H9 (cell line): ENCODE measurements at regions not wholly inside any gene's neighbourhood (a gene's known extent, or its start where the extent isn't known, plus 50 kb on each side); places are given as distances from the start of the nearest gene placed in this dataset.
"Not testable (repeated sequence)": the region's sequence is repeated elsewhere in the genome, so short reads cannot be mapped to it uniquely, and the experiment has no call there.

Experiments
- DNase-seq: peaks from one replicate; pipeline ENCODE4 v3.0.0-alpha.2; 2017
- H2AFZ ChIP-seq: one replicate; pipeline ENCODE4 v1.6.1; 2013; ENCODE audit warnings: mild to moderate bottlenecking, low read length, control low read depth, moderate library complexity
- H2AK5ac ChIP-seq: 2 replicates; pipeline ENCODE4 v1.6.1; 2013; ENCODE audit warnings: low read length, control low read depth, mixed read lengths; ENCODE audit not compliant: insufficient read length
- H2BK120ac ChIP-seq: one replicate; pipeline ENCODE4 v1.6.1; 2013; ENCODE audit warnings: low read depth, mild to moderate bottlenecking, low read length, control low read depth, inconsistent platforms; ENCODE audit not compliant: poor library complexity, severe bottlenecking
- H2BK12ac ChIP-seq: 2 replicates; pipeline ENCODE4 v1.6.1; 2013; ENCODE audit warnings: low read length, control low read depth, mixed read lengths, low read depth; ENCODE audit not compliant: insufficient read length
- H2BK15ac ChIP-seq: 2 replicates; pipeline ENCODE4 v1.6.1; 2013; ENCODE audit warnings: low read depth, low read length, control low read depth
- H2BK20ac ChIP-seq: one replicate; pipeline ENCODE4 v1.6.1; 2013; ENCODE audit warnings: low read depth, mild to moderate bottlenecking, low read length, control low read depth, inconsistent platforms; ENCODE audit not compliant: poor library complexity, severe bottlenecking
- H2BK5ac ChIP-seq: 2 replicates; pipeline ENCODE4 v1.6.1; 2013; ENCODE audit warnings: low read length, control low read depth, mixed read lengths; ENCODE audit not compliant: insufficient read length
- H3K14ac ChIP-seq: 2 replicates; pipeline ENCODE4 v1.6.1; 2013; ENCODE audit warnings: low read length, control low read depth; ENCODE audit not compliant: insufficient read depth
- H3K18ac ChIP-seq: 2 replicates; pipeline ENCODE4 v1.6.1; 2013; ENCODE audit warnings: low read depth, mild to moderate bottlenecking, mixed read lengths, low read length, control low read depth; ENCODE audit not compliant: insufficient read length
- H3K23ac ChIP-seq: 2 replicates; pipeline ENCODE4 v1.6.1; 2013; ENCODE audit warnings: low read length, control low read depth, mixed read lengths, low read depth; ENCODE audit not compliant: insufficient read length
- H3K23me2 ChIP-seq: 2 replicates; pipeline ENCODE4 v1.6.1; 2013; ENCODE audit warnings: low read depth, mild to moderate bottlenecking, mixed read lengths, low read length, control low read depth; ENCODE audit not compliant: insufficient read length, poor library complexity, severe bottlenecking
- H3K27ac ChIP-seq: 2 replicates; pipeline ENCODE4 v1.5.1; 2013; ENCODE audit warnings: low read length, control low read depth, mixed read lengths, low read depth; ENCODE audit not compliant: insufficient read length
- H3K27me3 ChIP-seq: 2 replicates; pipeline ENCODE4 v1.6.1; 2013; ENCODE audit warnings: low read length, control low read depth, inconsistent platforms; ENCODE audit not compliant: insufficient read depth
- H3K4ac ChIP-seq: 2 replicates; pipeline ENCODE4 v1.6.1; 2013; ENCODE audit warnings: low read depth, mild to moderate bottlenecking, control low read depth, inconsistent platforms, low read length, moderate library complexity
- H3K4me1 ChIP-seq: 2 replicates; pipeline ENCODE4 v1.6.1; 2013; ENCODE audit warnings: low read length, control low read depth, inconsistent platforms; ENCODE audit not compliant: insufficient read depth
- H3K4me2 ChIP-seq: 2 replicates; pipeline ENCODE4 v1.6.1; 2013; ENCODE audit warnings: low read length, control low read depth, mixed read lengths; ENCODE audit not compliant: insufficient read length, insufficient read depth
- H3K56ac ChIP-seq: 2 replicates; pipeline ENCODE4 v1.6.1; 2013; ENCODE audit warnings: low read depth, mild to moderate bottlenecking, mixed read lengths, low read length, control low read depth; ENCODE audit not compliant: insufficient read length
- H3K79me1 ChIP-seq: 2 replicates; pipeline ENCODE4 v1.6.1; 2013; ENCODE audit warnings: low read depth, mild to moderate bottlenecking, moderate library complexity, low read length, control low read depth, inconsistent platforms; ENCODE audit not compliant: insufficient read depth, poor library complexity, severe bottlenecking
- H3K79me2 ChIP-seq: 2 replicates; pipeline ENCODE4 v1.6.1; 2013; ENCODE audit warnings: low read length, control low read depth, inconsistent platforms; ENCODE audit not compliant: insufficient read depth
- H3K9ac ChIP-seq: 2 replicates; pipeline ENCODE4 v1.6.1; 2013; ENCODE audit warnings: low read length, control low read depth, mixed read lengths; ENCODE audit not compliant: insufficient read length; ENCODE audit errors: extremely low read depth
- H3K9me3 ChIP-seq: one replicate; pipeline ENCODE4 v1.6.1; 2013; ENCODE audit warnings: low read depth, low read length, inconsistent platforms; ENCODE audit not compliant: control insufficient read depth
- H3T11ph ChIP-seq: one replicate; pipeline ENCODE4 v1.6.1; 2013; ENCODE audit warnings: mild to moderate bottlenecking, low read length, control low read depth, inconsistent platforms
- H4K20me1 ChIP-seq: one replicate; pipeline ENCODE4 v1.6.1; 2013; ENCODE audit not compliant: control insufficient read depth, insufficient read length, insufficient read depth
- H4K5ac ChIP-seq: 2 replicates; pipeline ENCODE4 v1.6.1; 2013; ENCODE audit warnings: low read depth, mild to moderate bottlenecking, mixed read lengths, low read length, control low read depth; ENCODE audit not compliant: insufficient read length
- H4K8ac ChIP-seq: replicated peaks from 2 replicates; pipeline ENCODE4 v1.6.1; 2013; ENCODE audit warnings: low read length, control low read depth, mixed read lengths, low read depth; ENCODE audit not compliant: insufficient read length
- H4K91ac ChIP-seq: 2 replicates; pipeline ENCODE4 v1.6.1; 2013; ENCODE audit warnings: low read depth, mild to moderate bottlenecking, moderate library complexity, mixed read lengths, low read length, control low read depth; ENCODE audit not compliant: insufficient read length
- H3K27ac Mint-ChIP-seq, 3 experiments: 2 replicates in 2 of 3; 3 replicates in 1 of 3; pipeline ENCODE4 v1.8.0; 2020 to 2021; ENCODE audit warnings: mixed read lengths in 3 of 3, mild to moderate bottlenecking in 1 of 3, moderate library complexity in 1 of 3
- H3K27me3 Mint-ChIP-seq: 2 replicates; pipeline ENCODE4 v1.8.0; 2021; ENCODE audit warnings: low read depth, mild to moderate bottlenecking, moderate library complexity, mixed read lengths
- H3K36me3 Mint-ChIP-seq, 3 experiments: 2 replicates in 2 of 3; 3 replicates in 1 of 3; pipeline ENCODE4 v1.8.0; 2020 to 2021; ENCODE audit warnings: low read depth in 3 of 3, mixed read lengths in 3 of 3; ENCODE audit not compliant: insufficient read depth in 1 of 3
- H3K4me1 Mint-ChIP-seq, 2 experiments: 2 replicates each; pipeline ENCODE4 v1.8.0; 2020; ENCODE audit warnings: mixed read lengths in 2 of 2
- H3K4me3 Mint-ChIP-seq, 2 experiments: 2 replicates in 1 of 2; 3 replicates in 1 of 2; pipeline ENCODE4 v1.8.0; 2020 to 2021; ENCODE audit warnings: mild to moderate bottlenecking in 2 of 2, mixed read lengths in 2 of 2, moderate library complexity in 1 of 2
- H3K9me3 Mint-ChIP-seq, 2 experiments: 2 replicates in 1 of 2; 3 replicates in 1 of 2; pipeline ENCODE4 v1.8.0; 2020; ENCODE audit warnings: mild to moderate bottlenecking in 2 of 2, mixed read lengths in 2 of 2, moderate library complexity in 1 of 2
- WGBS: extraction: QIAGEN DNeasy Blood & Tissue Kit; methylation state at CpG from one replicate; pipeline ENCODE4 v1.1.7; 2013; ENCODE audit warnings: missing lambda C conversion rate, low lambda C conversion rate, mixed read lengths; ENCODE audit not compliant: insufficient read length; ENCODE audit errors: extremely low coverage; 5-methylcytosine and 5-hydroxymethylcytosine counted together

DNA sequence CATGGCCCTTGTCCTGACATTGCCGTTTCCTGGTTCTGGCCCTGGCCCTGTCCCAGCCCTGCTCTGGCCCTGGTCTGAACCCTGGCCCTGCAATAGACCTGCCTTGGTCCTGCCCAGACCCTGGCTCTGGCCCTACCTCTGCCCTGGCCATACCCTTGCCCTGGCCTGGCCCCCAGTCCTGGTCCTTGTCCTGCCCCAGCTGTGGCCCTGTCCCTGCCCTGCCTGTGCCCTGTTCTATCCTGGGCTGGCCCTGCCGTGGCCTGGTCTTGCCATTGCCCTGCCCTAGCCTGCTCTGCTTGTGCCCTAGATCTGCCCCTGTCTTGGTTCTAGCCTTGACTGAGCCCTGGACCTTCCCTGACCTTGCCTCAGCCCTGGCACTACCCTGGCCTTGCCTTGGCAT lies 1560.1 kb downstream of the RPIA start:
- peaks cover 18 to 31% of the 10 kb centered on the region in 2 experiments for H3K9me3 Mint-ChIP-seq
- not testable (repeated sequence) for H3K56ac ChIP-seq, H3K23me2 ChIP-seq, H4K20me1 ChIP-seq, H3K18ac ChIP-seq, H3K14ac ChIP-seq, H3K9ac ChIP-seq, H4K8ac ChIP-seq, H3K4me3 Mint-ChIP-seq, H3K27ac Mint-ChIP-seq, H2BK5ac ChIP-seq, H3K27me3 Mint-ChIP-seq, H3K9me3 ChIP-seq, H3K4me1 Mint-ChIP-seq, H3K27me3 ChIP-seq, H3K23ac ChIP-seq, H3K79me2 ChIP-seq, H3K4me2 ChIP-seq, H3K4me1 ChIP-seq, DNase-seq, H2AK5ac ChIP-seq, H3K4ac ChIP-seq, H4K5ac ChIP-seq, H3T11ph ChIP-seq, H3K27ac ChIP-seq, H2BK12ac ChIP-seq, H2AFZ ChIP-seq, H2BK20ac ChIP-seq, H3K79me1 ChIP-seq, H4K91ac ChIP-seq, H2BK120ac ChIP-seq, H2BK15ac ChIP-seq
- WGBS: no CpG with 5 or more reads among the region's 2 CpGs
- H3K36me3 Mint-ChIP-seq: peaks cover 2 to 10% (median 10%) of the 10 kb centered on the region in 3 experiments; a peak in 4 of 7 replicates

DNA sequence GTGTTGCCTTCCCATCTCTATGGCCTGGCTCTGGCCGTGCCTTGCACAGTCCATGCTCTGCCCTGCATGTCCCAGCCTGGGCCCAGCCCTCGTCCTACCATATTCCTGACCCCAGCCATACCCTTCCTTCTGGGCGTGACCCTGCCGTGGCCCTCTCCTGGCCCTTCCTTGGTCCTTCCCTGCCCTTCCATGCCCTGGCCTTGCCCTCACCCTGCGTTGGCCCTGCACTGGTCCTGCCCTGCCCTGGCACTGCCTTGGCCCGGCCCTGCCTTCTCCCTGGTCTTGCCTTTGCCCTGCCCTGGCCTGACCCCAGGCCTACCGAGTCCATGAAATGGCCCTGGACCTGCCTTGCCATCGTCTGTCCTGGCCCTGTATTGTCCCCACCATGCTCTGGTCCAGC lies 1561.8 kb downstream of the RPIA start:
- not testable (repeated sequence) for H2BK120ac ChIP-seq, H3K4ac ChIP-seq, H3K4me1 ChIP-seq, H2AFZ ChIP-seq, H4K20me1 ChIP-seq, H2AK5ac ChIP-seq, H3K9me3 ChIP-seq, H4K5ac ChIP-seq, H3T11ph ChIP-seq, H3K27ac ChIP-seq, H3K4me1 Mint-ChIP-seq, H3K79me1 ChIP-seq, H3K4me3 Mint-ChIP-seq, H2BK12ac ChIP-seq, H4K8ac ChIP-seq, H3K23me2 ChIP-seq, H3K18ac ChIP-seq, H3K56ac ChIP-seq, H2BK20ac ChIP-seq, H3K23ac ChIP-seq, H3K14ac ChIP-seq, H3K79me2 ChIP-seq, H2BK15ac ChIP-seq, H2BK5ac ChIP-seq, DNase-seq, H3K4me2 ChIP-seq, H4K91ac ChIP-seq, H3K27me3 ChIP-seq, H3K27ac Mint-ChIP-seq, H3K9ac ChIP-seq
- H3K27me3 Mint-ChIP-seq: peaks cover 13% of the 10 kb centered on the region
- H3K36me3 Mint-ChIP-seq: peaks cover 2 to 26% (median 12%) of the 10 kb centered on the region in 3 experiments; a peak in 4 of 7 replicates
- WGBS: no CpG with 5 or more reads among the region's 8 CpGs
- H3K9me3 Mint-ChIP-seq: peaks cover 34 to 48% of the 10 kb centered on the region in 2 experiments
